SK-N-MC (cell line): ENCODE measurements at regions not wholly inside any gene's neighbourhood (a gene's known extent, or its start where the extent isn't known, plus 50 kb on each side); places are given as distances from the start of the nearest gene placed in this dataset.
"Not testable (repeated sequence)": the region's sequence is repeated elsewhere in the genome, so short reads cannot be mapped to it uniquely, and the experiment has no call there.

Experiments used
- EZH2 ChIP-seq: fragments of 200-600 bp; sonication (generic); IDR thresholded peaks from one replicate; pipeline ENCODE4 v1.6.1; 2017; ENCODE audit warnings: antibody characterized with exemption
- FOXP2 ChIP-seq: optimal IDR thresholded peaks from 2 replicates; pipeline ENCODE3; 2011; ENCODE audit warnings: mild to moderate bottlenecking, moderate library complexity; ENCODE audit not compliant: insufficient read depth; ENCODE audit errors: extremely low read length, control extremely low read depth
- POLR2AphosphoS5 ChIP-seq: IDR thresholded peaks from 2 replicates; pipeline ENCODE4 v1.6.1; 2012; ENCODE audit warnings: mild to moderate bottlenecking, low read depth, low read length, borderline replicate concordance

DNA sequence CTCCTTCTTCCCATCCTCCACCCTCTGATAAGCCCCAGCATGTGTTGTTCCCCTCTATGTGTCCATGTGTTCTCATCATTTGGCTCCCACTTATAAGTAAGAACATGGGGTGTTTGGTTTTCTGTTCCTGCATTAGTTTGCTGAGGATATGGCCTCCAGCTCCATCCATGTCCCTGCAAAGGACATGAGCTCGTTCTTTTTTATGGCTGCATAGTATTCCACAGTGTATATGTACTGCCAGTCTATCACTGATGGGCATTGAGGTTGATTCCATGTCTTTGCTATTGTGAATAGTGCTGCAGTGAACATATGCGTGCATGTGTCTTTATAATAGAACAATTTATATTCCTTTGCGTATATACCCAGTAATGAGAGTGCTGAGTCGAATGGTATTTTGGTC lies 62.8 kb upstream of the IFFO2 start:
- TF ChIP-seq POLR2AphosphoS5, FOXP2, EZH2: not testable (repeated sequence)
